ENCODE measurements at regions not wholly inside any gene's neighbourhood (a gene's known extent, or its start where the extent isn't known, plus 50 kb on each side); places are given as distances from the start of the nearest gene placed in this dataset.

GRCh38 chr14:51507511-51507905 is 144.2 kb upstream of the FRMD6 start:
- H3K36me3 ChIP-seq (ENCODE audit: control insufficient read depth, insufficient read depth, low read length) = no peaks in the 10 kb centered on the region
- H3K4me1 ChIP-seq (ENCODE audit: control insufficient read depth, insufficient read depth, low read length) = peaks cover 20% of the 10 kb centered on the region
- H3K27ac ChIP-seq (ENCODE audit: low read depth, low read length) = peak overlapping the region; percentile 92
- WGBS (ENCODE audit: insufficient coverage) = no CpG with 5 or more reads among the region's 2 CpGs
- H3K27me3 ChIP-seq (ENCODE audit: control insufficient read depth, insufficient read depth, low read length) = peaks cover 3% of the 10 kb centered on the region
- H3K9me3 ChIP-seq (ENCODE audit: control insufficient read depth, insufficient read depth, low read length) = peaks cover under 1% of the 10 kb centered on the region
- H3K4me3 ChIP-seq (ENCODE audit: low read depth, low read length) = no peak overlapping the region
- peak; percentile 20 to 90 (median 56) for DNase-seq (ENCODE audit: low read depth in 4 of 6, low spot score in 6 of 6)

- Histone ChIP-seq H3K9me3 (ENCODE audit: control insufficient read depth, insufficient read depth, low read length) (no peaks in the 10 kb centered on the region), H3K27ac (ENCODE audit: low read depth, low read length) (peak overlapping the region; percentile 92), H3K4me1 (ENCODE audit: control insufficient read depth, insufficient read depth, low read length) (peaks cover 20% of the 10 kb centered on the region), H3K4me3 (ENCODE audit: low read depth, low read length) (peak overlapping the region; percentile 13), H3K27me3 (ENCODE audit: control insufficient read depth, insufficient read depth, low read length) (peaks cover 6% of the 10 kb centered on the region), H3K36me3 (ENCODE audit: control insufficient read depth, insufficient read depth, low read length) (no peaks in the 10 kb centered on the region)
- WGBS (ENCODE audit: insufficient coverage) = 7% methylated on average over 10 of the region's 13 CpGs
- peak; percentile 78 to 96 (median 88) for DNase-seq (ENCODE audit: low read depth in 4 of 6, low spot score in 6 of 6)
Measured at GRCh38 chr14:51507906-51508511, 143.7 kb upstream of the FRMD6 start.

GRCh38 chr14:51511265-51511664 is 140.4 kb upstream of the FRMD6 start:
- Histone ChIP-seq H3K4me1 (ENCODE audit: control insufficient read depth, insufficient read depth, low read length) (peaks cover 20% of the 10 kb centered on the region), H3K27me3 (ENCODE audit: control insufficient read depth, insufficient read depth, low read length) (peaks cover 6% of the 10 kb centered on the region), H3K4me3 (ENCODE audit: low read depth, low read length) (no peak overlapping the region), H3K9me3 (ENCODE audit: control insufficient read depth, insufficient read depth, low read length) (no peaks in the 10 kb centered on the region), H3K36me3 (ENCODE audit: control insufficient read depth, insufficient read depth, low read length) (no peaks in the 10 kb centered on the region), H3K27ac (ENCODE audit: low read depth, low read length) (no peak overlapping the region)
- DNase-seq (ENCODE audit: low read depth in 4 of 6, low spot score in 6 of 6) = no peak

GRCh38 chr14:51512316-51512715 is 139.4 kb upstream of the FRMD6 start:
- WGBS (ENCODE audit: insufficient coverage) = 100% methylated on average over 1 of the region's 2 CpGs
- peak in 1 of 6 donors; percentile 27 for DNase-seq (ENCODE audit: low read depth in 4 of 6, low spot score in 6 of 6)

GRCh38 chr14:51513281-51513680 is 138.4 kb upstream of the FRMD6 start:
- WGBS (ENCODE audit: insufficient coverage) = 96% methylated on average over 3 of the region's 3 CpGs
- Histone ChIP-seq H3K27ac (ENCODE audit: low read depth, low read length) (no peak overlapping the region), H3K4me3 (ENCODE audit: low read depth, low read length) (no peak overlapping the region), H3K9me3 (ENCODE audit: control insufficient read depth, insufficient read depth, low read length) (no peaks in the 10 kb centered on the region), H3K27me3 (ENCODE audit: control insufficient read depth, insufficient read depth, low read length) (peaks cover 3% of the 10 kb centered on the region), H3K36me3 (ENCODE audit: control insufficient read depth, insufficient read depth, low read length) (no peaks in the 10 kb centered on the region), H3K4me1 (ENCODE audit: control insufficient read depth, insufficient read depth, low read length) (peaks cover 8% of the 10 kb centered on the region)
- DNase-seq (ENCODE audit: low read depth in 4 of 6, low spot score in 6 of 6) = no peak

More at GRCh38 chr14:51512316-51512715, 139.4 kb upstream of the FRMD6 start:
- H3K27ac ChIP-seq (ENCODE audit: low read depth, low read length) = no peak overlapping the region
- no peaks in the 10 kb centered on the region for H3K36me3 ChIP-seq (ENCODE audit: control insufficient read depth, insufficient read depth, low read length)
- H3K4me1 ChIP-seq (ENCODE audit: control insufficient read depth, insufficient read depth, low read length) = peaks cover 17% of the 10 kb centered on the region
- H3K4me3 ChIP-seq (ENCODE audit: low read depth, low read length) = no peak overlapping the region
- H3K9me3 ChIP-seq (ENCODE audit: control insufficient read depth, insufficient read depth, low read length) = no peaks in the 10 kb centered on the region
- peaks cover 6% of the 10 kb centered on the region for H3K27me3 ChIP-seq (ENCODE audit: control insufficient read depth, insufficient read depth, low read length)

- peaks cover 3% of the 10 kb centered on the region for H3K27me3 ChIP-seq (ENCODE audit: control insufficient read depth, insufficient read depth, low read length)
- no peaks in the 10 kb centered on the region for H3K9me3 ChIP-seq (ENCODE audit: control insufficient read depth, insufficient read depth, low read length)
- peaks cover 5% of the 10 kb centered on the region for H3K4me1 ChIP-seq (ENCODE audit: control insufficient read depth, insufficient read depth, low read length)
- H3K27ac ChIP-seq (ENCODE audit: low read depth, low read length) = no peak overlapping the region
- H3K36me3 ChIP-seq (ENCODE audit: control insufficient read depth, insufficient read depth, low read length) = no peaks in the 10 kb centered on the region
- WGBS (ENCODE audit: insufficient coverage) = 100% methylated on average over 1 of the region's 2 CpGs
- no peak for DNase-seq (ENCODE audit: low read depth in 4 of 6, low spot score in 6 of 6)
- H3K4me3 ChIP-seq (ENCODE audit: low read depth, low read length) = no peak overlapping the region
Measured at GRCh38 chr14:51513933-51514332, 137.8 kb upstream of the FRMD6 start.

GRCh38 chr14:51515611-51516010 is 136.1 kb upstream of the FRMD6 start:
- no peak overlapping the region for H3K27ac ChIP-seq (ENCODE audit: low read depth, low read length)
- no peaks in the 10 kb centered on the region for H3K9me3 ChIP-seq (ENCODE audit: control insufficient read depth, insufficient read depth, low read length)
- H3K27me3 ChIP-seq (ENCODE audit: control insufficient read depth, insufficient read depth, low read length) = peaks cover 3% of the 10 kb centered on the region
- peak in 2 of 6 donors; percentile 57 to 59 for DNase-seq (ENCODE audit: low read depth in 4 of 6, low spot score in 6 of 6)
- no peaks in the 10 kb centered on the region for H3K4me1 ChIP-seq (ENCODE audit: control insufficient read depth, insufficient read depth, low read length)
- no peak overlapping the region for H3K4me3 ChIP-seq (ENCODE audit: low read depth, low read length)
- H3K36me3 ChIP-seq (ENCODE audit: control insufficient read depth, insufficient read depth, low read length) = no peaks in the 10 kb centered on the region
- WGBS (ENCODE audit: insufficient coverage) = 59% methylated on average over 2 of the region's 3 CpGs

GRCh38 chr14:51516706-51517395 is 134.9 kb upstream of the FRMD6 start:
- no peaks in the 10 kb centered on the region for H3K4me1 ChIP-seq (ENCODE audit: control insufficient read depth, insufficient read depth, low read length)
- H3K9me3 ChIP-seq (ENCODE audit: control insufficient read depth, insufficient read depth, low read length) = no peaks in the 10 kb centered on the region
- H3K27ac ChIP-seq (ENCODE audit: low read depth, low read length) = no peak overlapping the region
- H3K27me3 ChIP-seq (ENCODE audit: control insufficient read depth, insufficient read depth, low read length) = peaks cover 3% of the 10 kb centered on the region
- no peaks in the 10 kb centered on the region for H3K36me3 ChIP-seq (ENCODE audit: control insufficient read depth, insufficient read depth, low read length)
- DNase-seq (ENCODE audit: low read depth in 4 of 6, low spot score in 6 of 6) = peak in 3 of 6 donors; percentile 31 to 91 (median 54)
- no CpG with 5 or more reads among the region's 4 CpGs for WGBS (ENCODE audit: insufficient coverage)
- no peak overlapping the region for H3K4me3 ChIP-seq (ENCODE audit: low read depth, low read length)

GRCh38 chr14:51518280-51518679 is 133.4 kb upstream of the FRMD6 start:
- WGBS (ENCODE audit: insufficient coverage) = no CpG with 5 or more reads among the region's 3 CpGs
- no peak overlapping the region for H3K4me3 ChIP-seq (ENCODE audit: low read depth, low read length)

GRCh38 chr14:51518711-51519110 is 133.0 kb upstream of the FRMD6 start:
- Histone ChIP-seq H3K27me3 (ENCODE audit: control insufficient read depth, insufficient read depth, low read length) (no peaks in the 10 kb centered on the region), H3K4me3 (ENCODE audit: low read depth, low read length) (no peak overlapping the region), H3K9me3 (ENCODE audit: control insufficient read depth, insufficient read depth, low read length) (no peaks in the 10 kb centered on the region), H3K4me1 (ENCODE audit: control insufficient read depth, insufficient read depth, low read length) (no peaks in the 10 kb centered on the region), H3K27ac (ENCODE audit: low read depth, low read length) (no peak overlapping the region), H3K36me3 (ENCODE audit: control insufficient read depth, insufficient read depth, low read length) (no peaks in the 10 kb centered on the region)
- no CpG with 5 or more reads among the region's 2 CpGs for WGBS (ENCODE audit: insufficient coverage)
- DNase-seq (ENCODE audit: low read depth in 4 of 6, low spot score in 6 of 6) = no peak

More at GRCh38 chr14:51518280-51518679, 133.4 kb upstream of the FRMD6 start:
- Histone ChIP-seq H3K36me3 (ENCODE audit: control insufficient read depth, insufficient read depth, low read length) (no peaks in the 10 kb centered on the region), H3K9me3 (ENCODE audit: control insufficient read depth, insufficient read depth, low read length) (no peaks in the 10 kb centered on the region), H3K27ac (ENCODE audit: low read depth, low read length) (no peak overlapping the region), H3K27me3 (ENCODE audit: control insufficient read depth, insufficient read depth, low read length) (no peaks in the 10 kb centered on the region), H3K4me1 (ENCODE audit: control insufficient read depth, insufficient read depth, low read length) (no peaks in the 10 kb centered on the region)
- peak in 1 of 6 donors; percentile 29 for DNase-seq (ENCODE audit: low read depth in 4 of 6, low spot score in 6 of 6)

Measured in spinal cord (tissue), 9 donors.